Ovary (tissue), 3 donors: ENCODE measurements at regions not wholly inside any gene's neighbourhood (a gene's known extent, or its start where the extent isn't known, plus 50 kb on each side); places are given as distances from the start of the nearest gene placed in this dataset.

Experiments used
- EP300 ChIP-seq: sonication (generic); formaldehyde crosslinking; IDR thresholded peaks from one replicate; pipeline ENCODE4 v1.6.1; 2017; ENCODE audit warnings: antibody characterized with exemption
- TF ChIP-seq, protein P1 (sequence below), 3 donors: fragments of 450-650 bp in 2 of 3; fragments of 200-600 bp in 1 of 3; IDR thresholded peaks; one replicate each; pipeline versions ENCODE4 v1.5.1 to v1.8.0; 2016 to 2022; ENCODE audit warnings: antibody characterized with exemption in 3 of 3, mild to moderate bottlenecking in 1 of 3
- donor health status: DM: no; HTN: no; CAD: no.

DNA sequence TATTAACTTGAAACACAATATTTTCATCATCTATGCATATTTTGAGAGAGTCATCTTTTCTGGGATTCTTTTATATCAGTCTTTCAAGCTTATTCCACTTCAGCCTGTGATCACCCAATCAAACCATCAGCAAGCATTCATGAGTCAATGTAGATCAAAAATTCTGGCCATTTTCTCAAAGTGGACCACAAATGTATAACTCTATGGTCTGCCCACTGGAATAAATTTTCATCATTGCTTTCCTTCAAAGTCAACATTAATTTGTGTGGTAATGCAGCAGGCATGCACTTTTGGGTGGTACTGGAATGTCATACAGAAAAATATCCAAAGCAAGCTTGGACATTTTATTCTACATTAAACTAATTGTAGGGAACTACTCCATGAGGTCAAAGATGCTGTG, 1013.0 kb downstream of the STIM2 start:
- TF ChIP-seq, protein P1, sequence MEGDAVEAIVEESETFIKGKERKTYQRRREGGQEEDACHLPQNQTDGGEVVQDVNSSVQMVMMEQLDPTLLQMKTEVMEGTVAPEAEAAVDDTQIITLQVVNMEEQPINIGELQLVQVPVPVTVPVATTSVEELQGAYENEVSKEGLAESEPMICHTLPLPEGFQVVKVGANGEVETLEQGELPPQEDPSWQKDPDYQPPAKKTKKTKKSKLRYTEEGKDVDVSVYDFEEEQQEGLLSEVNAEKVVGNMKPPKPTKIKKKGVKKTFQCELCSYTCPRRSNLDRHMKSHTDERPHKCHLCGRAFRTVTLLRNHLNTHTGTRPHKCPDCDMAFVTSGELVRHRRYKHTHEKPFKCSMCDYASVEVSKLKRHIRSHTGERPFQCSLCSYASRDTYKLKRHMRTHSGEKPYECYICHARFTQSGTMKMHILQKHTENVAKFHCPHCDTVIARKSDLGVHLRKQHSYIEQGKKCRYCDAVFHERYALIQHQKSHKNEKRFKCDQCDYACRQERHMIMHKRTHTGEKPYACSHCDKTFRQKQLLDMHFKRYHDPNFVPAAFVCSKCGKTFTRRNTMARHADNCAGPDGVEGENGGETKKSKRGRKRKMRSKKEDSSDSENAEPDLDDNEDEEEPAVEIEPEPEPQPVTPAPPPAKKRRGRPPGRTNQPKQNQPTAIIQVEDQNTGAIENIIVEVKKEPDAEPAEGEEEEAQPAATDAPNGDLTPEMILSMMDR (IDR thresholded peaks at IDR 0.05) = no peak
- TF ChIP-seq EP300 = no peak
